NCI-H2029 treated with DMSO at 0.1 percent for 48 hours (cell line): ENCODE measurements at regions not wholly inside any gene's neighbourhood (a gene's known extent, or its start where the extent isn't known, plus 50 kb on each side); places are given as distances from the start of the nearest gene placed in this dataset.

Source experiments
- DNase-seq: peaks from one replicate; lab custom pipeline; 2025; lab: John Stamatoyannopoulos, UW

GRCh38 chr2:215500466-215500865, 64.6 kb upstream of the FN1 start:
- DNase-seq = no peak

DNA sequence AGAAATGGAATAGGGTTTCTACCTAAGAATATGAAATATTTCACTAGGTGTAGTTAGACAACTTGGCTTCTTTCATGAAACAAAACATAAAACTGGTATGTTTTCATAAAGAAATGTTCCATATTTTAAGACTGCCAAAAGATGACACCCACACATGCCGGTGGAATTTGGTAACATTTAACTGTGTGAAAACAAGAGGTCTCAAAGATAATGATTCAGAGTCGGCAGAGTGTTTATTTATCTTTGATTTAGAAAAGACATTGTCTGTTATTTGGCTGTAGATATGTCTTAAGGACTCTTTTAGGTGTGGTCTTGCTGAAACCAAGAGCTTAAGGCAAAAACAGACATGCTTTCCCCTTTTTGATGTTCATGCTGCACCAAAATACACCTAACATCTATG, 63.5 kb upstream of the FN1 start:
- DNase-seq = no peak

DNA sequence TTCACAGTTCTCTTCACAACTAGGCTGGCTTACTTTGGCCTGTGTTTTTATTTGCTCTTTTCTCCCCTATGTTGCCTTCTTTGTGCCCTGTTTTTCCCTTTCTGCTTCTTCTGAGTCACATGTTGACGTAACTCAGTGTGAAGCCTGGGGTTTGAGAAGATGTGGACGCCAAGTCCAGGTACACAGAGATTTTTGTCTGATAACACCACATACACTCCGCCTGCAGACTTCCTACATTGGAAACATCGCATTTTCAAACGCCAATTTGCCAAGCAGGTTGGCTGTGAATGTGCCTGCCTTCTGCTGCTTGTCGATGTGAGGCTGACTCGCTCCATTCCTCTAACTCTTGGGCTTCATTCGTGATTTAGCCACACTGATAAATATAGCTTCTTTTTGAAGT, 62.6 kb upstream of the FN1 start:
- no peak for DNase-seq

DNA sequence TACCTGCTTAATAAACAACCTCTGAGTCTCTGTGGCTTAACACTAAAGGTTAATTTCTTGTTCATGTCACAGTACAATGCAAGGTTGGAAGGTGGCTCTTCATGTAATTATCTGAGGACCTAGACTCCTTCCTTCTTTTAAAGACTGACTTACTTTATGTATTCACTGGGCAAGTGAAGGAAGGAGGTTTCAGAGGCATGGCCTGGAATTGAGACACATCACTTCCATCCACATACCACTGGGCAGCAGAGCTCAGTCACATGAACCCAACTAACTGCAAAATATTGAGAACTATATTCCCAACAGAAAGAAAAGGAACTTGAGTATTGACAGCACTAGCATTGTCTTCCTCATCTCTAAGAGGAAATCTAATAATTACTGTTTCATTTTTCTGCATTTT, 57.5 kb upstream of the FN1 start:
- DNase-seq = no peak

- no peak for DNase-seq
Measured at GRCh38 chr2:215489288-215489848, 53.5 kb upstream of the FN1 start.

GRCh38 chr2:215487002-215487372, 51.1 kb upstream of the FN1 start:
- DNase-seq = no peak

- no peak for DNase-seq
Measured at GRCh38 chr2:215486291-215487001, 50.6 kb upstream of the FN1 start.
